HG02852 (cell line): ENCODE measurements at regions not wholly inside any gene's neighbourhood (a gene's known extent, or its start where the extent isn't known, plus 50 kb on each side); places are given as distances from the start of the nearest gene placed in this dataset.
"Not testable (repeated sequence)": the region's sequence is repeated elsewhere in the genome, so short reads cannot be mapped to it uniquely, and the experiment has no call there.

Experiments used
- ATAC-seq: cut with Tn5 transposase; IDR thresholded peaks from one replicate; pipeline ENCODE4 v1.9.1; 2021; ENCODE audit warnings: mild to moderate bottlenecking, moderate library complexity; ENCODE audit not compliant: unreplicated experiment

DNA sequence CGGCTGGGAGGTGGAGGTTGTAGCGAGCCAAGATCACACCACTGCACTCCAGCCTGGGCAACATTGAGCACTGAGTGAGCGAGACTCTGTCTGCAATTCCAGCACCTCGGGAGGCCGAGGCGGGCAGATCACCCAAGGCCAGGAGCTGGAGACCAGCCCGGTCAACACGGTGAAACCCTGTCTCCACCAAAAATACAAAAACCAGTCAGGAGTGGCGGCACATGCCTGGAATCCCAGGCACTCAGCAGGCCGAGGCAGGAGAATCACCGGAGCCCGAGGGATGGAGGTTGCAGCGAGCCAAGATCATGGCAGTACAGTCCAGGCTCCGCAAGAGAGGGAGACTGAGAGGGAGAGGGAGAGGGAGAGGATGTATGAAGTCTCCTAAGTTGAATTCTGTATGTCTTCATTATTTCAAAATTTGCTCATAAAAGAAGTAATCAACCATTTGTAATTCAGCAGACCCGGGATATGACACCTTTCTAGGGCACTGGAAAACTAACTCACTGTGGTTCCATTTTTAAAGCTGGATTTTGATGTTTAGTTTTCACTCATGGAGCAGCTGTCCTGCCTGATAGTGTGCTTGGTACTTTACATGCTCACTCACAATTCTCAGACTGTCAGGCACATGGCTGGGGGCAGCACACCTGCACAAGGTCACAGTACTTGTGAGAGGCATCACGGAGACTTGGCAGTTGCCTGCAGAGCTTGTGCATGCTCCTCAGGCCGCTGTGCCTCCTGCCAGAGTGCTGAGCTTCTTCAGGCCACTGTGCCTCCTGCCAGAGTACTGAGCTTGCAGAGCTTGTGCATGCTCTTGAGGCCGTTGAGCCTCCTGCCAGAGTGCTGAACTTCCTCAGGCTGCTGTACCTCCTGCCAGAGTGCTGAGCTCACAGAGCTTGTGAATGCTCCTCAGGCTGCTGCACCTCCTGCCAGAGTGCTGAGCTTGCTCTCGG lies 106.2 kb downstream of the ERMARD start:
- no peak for ATAC-seq

DNA sequence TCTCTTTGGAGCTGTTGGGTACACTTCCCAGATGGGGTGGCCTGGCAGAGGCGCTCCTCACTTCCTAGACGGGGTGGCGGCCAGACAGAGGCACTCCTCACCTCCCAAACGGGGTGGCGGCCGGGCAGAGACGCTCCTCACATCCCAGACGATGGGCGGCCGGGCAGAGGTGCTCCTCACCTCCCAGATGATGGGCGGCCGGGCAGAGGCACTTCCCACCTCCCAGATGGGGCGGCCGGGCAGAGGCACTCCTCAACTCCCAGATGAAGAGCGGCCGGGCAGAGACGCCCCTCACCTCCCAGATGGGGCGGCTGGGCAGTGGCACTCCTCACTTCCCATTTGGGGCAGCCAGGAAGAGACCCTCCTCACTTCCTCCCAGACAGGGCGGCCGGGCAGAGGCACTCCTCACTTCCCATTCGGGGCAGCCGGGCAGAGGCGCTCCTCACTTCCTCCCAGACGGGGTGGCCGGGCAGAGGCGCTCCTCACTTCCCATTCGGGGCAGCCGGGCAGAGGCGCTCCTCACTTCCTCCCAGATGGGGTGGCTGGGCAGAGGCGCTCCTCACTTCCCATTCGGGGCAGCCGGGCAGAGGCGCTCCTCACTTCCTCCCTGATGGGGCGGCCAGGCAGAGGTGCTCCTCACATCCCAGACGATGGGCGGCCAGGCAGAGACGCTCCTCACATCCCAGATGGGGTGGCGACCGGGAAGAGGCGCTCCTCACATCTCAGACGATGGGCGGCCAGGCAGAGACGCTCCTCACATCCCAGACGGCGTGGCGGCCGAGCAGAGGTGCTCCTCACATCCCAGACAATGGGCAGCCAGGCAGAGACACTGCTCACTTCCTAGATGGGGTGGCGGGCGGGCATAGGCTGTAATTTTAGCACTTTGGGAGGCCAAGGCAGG lies 105.3 kb downstream of the ERMARD start:
- ATAC-seq, result not testable (repeated sequence)

DNA sequence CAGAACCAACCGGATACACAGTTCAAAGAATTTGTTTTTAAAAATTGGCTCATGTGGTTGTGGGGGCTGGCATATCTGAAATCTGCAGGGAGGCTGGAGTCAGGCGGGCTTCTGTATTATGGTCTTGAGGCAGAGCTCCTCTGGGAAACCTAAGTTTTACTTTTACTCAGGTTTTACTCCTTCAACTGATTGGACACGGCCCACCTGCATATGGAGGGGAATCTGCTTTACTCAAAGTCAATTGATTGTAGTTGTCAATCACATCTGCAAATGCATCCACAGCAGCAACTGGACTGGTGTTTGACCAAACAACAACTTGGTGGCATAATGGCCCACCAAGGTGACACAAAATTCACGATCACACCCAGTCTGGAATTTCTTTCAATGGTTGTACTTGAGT lies 103.4 kb downstream of the ERMARD start:
- ATAC-seq, result no peak

DNA sequence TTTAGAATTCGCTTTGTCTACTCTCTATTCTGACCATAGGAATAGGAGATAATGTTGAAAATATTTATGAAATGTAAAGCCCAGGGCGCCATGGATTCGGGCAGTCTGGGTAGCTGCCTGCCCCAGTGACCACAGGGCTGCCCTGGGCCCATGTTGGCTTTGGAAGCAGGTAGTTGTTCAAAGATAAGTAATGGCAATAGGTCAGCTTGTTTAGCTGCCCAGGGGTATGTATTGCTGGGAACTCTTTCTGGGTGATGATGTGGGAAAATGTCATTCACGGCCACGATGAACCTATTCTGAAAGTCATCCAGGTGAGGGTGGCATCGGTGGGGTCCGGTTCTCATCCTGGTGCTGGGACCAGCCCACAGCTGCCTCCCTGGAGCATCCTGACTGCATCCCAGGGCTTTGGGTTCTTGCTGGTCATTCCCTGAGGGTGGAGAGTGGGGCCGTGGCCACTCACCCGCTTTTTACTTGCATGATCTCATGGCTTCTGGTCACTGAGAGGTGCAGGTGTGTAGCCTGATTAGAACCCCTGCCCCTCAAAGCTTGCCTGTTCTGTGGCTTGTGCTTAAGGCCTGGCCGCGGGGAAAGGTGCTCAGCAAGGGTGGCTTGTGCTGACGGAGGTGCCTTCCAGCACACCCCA lies 102.8 kb downstream of the ERMARD start:
- no peak for ATAC-seq

- ATAC-seq, result no peak
Observed at GRCh38 chr6:169853196-169854082, 102.0 kb downstream of the ERMARD start.

- ATAC-seq, result no peak
Observed at GRCh38 chr6:169852504-169853195, 101.2 kb downstream of the ERMARD start.

DNA sequence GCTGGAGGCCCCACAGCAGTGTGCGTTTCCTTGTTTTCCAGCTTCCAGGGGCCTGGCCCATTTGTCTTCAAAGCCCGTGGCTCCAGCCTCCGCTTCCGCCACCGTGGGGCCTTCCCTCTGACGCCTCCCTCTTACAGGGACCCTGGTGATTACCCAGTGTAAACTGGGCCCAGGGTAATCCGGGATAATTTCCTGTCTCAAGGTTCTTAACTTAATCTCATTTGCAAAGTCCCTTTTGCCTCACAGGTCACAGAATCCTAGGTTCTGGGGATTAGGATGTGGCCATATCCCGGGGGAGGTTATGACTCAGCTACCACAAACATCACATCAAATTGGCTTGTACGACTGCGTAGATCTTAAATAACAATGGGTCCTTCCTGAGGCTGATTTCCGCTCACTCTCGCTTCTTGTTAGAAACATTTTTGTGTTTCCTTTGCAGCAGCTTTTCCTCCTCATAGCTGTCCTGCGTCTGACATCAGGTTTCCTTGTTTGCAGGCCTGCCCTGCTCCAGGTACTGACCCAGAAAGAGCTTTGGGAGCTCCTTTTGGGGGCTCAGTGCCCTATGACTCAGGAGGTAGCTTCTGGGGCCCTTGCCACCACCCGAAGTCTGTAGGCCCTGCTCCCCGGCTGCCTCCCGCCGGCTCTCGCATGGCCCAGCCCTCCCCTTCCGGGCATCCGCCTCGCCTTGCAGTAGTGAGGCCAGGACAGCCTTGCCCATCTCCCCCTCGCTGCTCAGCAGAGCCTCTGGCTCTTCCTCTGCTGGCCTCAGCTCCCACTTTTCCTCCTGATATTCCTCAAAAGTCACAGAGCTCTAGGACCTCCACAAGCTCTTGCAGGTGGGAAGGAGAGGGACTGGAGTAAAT lies 100.5 kb downstream of the ERMARD start:
- ATAC-seq, result no peak

DNA sequence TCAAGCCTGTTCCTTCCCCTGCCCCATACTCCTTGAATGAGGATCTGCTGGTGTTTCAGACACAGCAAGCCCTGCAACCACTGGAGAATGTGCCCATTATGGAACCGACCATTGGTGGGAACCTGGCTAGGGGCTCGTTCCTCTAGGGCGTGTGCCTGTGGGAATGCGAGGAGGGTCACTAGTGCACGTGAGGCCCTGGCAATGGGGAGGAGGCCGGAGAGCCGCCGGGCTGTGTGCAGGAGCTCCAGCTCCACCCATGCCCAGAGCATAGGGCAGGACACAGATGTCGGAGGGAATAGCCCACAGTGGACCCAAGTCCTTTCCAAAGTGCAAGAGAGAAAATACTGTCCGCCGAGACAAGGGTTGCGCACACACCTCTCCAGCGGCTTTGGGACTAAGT lies 99.3 kb downstream of the ERMARD start:
- ATAC-seq, result no peak

DNA sequence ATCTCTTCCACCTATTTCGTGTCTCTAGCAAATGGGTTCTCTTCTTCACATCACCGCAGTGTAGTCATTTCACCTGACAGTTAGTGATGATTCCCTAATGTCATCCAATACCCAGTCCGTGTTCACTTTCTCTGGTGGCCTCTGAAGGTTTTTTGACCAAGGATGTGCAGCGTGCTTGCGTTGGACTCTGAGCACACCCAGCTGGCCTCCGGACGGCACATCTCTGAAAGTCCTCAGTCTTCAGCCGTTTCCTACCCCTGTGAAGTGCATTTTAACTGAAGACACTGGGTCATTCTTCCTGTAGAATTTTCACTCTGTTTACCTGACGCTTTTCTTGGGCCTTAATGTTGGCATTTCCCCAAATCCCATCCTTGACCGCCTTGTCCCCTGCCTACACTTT lies 98.7 kb downstream of the ERMARD start:
- ATAC-seq, result no peak

- ATAC-seq, result no peak
Observed at GRCh38 chr6:169849396-169849795, 98.0 kb downstream of the ERMARD start.

- ATAC-seq, result no peak
Observed at GRCh38 chr6:169848946-169849345, 97.5 kb downstream of the ERMARD start.

DNA sequence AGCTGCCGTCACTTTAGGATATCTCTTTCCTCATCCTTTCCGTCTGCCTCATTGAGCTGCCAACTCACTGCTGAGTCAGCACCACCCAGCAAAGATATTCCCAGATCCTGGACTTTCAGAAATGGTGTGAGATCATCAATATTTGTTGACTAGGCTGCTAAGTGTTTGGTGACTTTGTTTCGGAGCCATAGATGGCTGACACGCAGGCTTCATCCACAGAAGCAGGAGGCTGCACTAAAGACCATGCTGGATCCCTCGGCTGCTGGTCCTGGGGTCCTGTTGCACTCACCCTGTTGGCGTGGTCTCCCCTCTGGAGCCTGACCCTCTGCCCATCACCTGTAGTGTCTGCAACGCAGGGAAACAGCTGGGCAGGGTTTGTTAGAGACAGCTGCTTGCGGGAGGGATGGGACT lies 96.5 kb downstream of the ERMARD start:
- ATAC-seq, result no peak

DNA sequence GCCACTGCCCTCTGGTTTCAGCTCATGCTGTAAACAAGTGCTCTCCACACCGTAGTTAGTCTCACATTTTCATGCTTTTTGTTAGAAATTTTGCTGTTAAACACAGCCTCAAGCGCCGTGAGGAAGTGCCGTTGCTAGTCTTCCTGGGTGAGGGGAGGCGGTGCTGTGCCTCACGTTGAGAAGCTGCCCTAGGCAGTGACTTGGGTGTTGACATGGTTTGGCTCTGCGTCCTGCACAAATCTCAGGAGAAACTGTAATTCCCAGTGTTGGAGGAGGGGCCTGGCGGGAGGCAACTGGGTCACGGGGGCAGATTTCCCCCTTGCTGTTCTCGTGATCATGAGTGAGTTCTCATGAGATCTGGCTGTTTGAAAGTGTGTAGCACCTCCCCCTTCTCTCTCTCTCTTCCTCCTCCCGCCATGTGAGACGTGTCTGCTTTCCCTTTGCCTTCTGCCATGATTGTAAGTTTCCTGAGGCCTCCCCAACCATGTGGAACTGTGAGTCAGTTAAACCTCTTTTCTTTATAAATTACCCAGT lies 95.8 kb downstream of the ERMARD start:
- no peak for ATAC-seq

DNA sequence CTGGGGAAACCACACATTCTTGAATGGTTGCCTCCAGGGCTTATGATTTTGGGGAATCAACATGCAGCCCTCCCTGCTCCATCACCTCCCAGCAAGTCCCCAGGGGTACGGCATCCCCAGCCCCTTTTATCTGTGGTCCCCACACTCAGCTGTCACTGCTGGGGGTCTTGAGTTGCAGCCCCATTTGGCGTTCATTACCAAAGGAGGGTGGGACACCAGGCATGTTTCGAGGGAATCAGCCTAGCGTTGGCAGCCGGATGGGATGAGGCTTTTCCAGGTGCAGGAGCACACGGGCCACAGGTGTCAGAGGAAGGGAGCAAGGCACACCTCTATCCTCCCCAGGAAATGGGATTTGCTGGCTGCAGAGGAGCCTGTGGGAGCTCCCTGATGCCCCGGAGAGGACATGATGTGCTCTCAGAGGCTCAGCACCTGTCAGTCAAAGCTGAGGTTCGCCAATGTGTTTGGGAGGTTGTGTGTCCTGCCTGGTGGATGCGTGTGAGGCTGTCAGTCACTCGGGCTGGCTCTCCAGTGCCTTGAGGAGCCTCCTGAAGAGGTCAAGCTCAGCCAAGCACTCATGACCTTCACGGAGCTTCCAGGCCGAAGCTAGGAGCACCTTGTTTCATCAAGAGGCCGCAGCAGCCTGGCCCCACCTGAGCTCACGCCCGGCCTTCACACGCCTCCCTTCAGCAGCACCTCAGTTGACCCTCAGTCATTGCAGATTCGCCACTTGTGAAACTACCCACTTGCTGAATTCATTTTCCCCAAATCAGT lies 95.0 kb downstream of the ERMARD start:
- no peak for ATAC-seq

- no peak for ATAC-seq
Observed at GRCh38 chr6:169845426-169846285, 94.2 kb downstream of the ERMARD start.

GRCh38 chr6:169844946-169845345 lies 93.5 kb downstream of the ERMARD start:
- no peak for ATAC-seq

GRCh38 chr6:169843991-169844390 lies 92.6 kb downstream of the ERMARD start:
- ATAC-seq, result no peak
